ENCODE measurements at regions not wholly inside any gene's neighbourhood (a gene's known extent, or its start where the extent isn't known, plus 50 kb on each side); places are given as distances from the start of the nearest gene placed in this dataset.

GRCh38 chr10:28983799-28984198 lies 305.1 kb upstream of the LYZL1 start:
- TF ChIP-seq ZNF221 (tag by site-specific recombination; IDR thresholded peaks at IDR 0.05; ENCODE audit: borderline replicate concordance) (no peak), ZNF311 (tag by site-specific recombination; IDR thresholded peaks at IDR 0.05; ENCODE audit: borderline replicate concordance) (no peak)
